Chondrocyte (in vitro differentiated cells): ENCODE measurements at regions not wholly inside any gene's neighbourhood (a gene's known extent, or its start where the extent isn't known, plus 50 kb on each side); places are given as distances from the start of the nearest gene placed in this dataset.

Experiments
- DNase-seq: peaks from one replicate; pipeline ENCODE4 v3.0.0; 2021; ENCODE audit warnings: mixed read lengths, low spot score
- H3K27ac Mint-ChIP-seq: one replicate; pipeline ENCODE4 v1.8.0; 2021; ENCODE audit warnings: mild to moderate bottlenecking, moderate library complexity, mixed read lengths; ENCODE audit not compliant: unreplicated experiment
- H3K27me3 Mint-ChIP-seq: 2 replicates; pipeline ENCODE4 v1.8.0; 2021; ENCODE audit warnings: low read depth, mixed read lengths
- H3K36me3 Mint-ChIP-seq: 2 replicates; pipeline ENCODE4 v1.8.0; 2021; ENCODE audit warnings: low read depth, mixed read lengths
- H3K4me1 Mint-ChIP-seq: 2 replicates; pipeline ENCODE4 v1.8.0; 2021; ENCODE audit warnings: low read depth, mild to moderate bottlenecking, mixed read lengths
- H3K4me3 Mint-ChIP-seq: one replicate; pipeline ENCODE4 v1.8.0; 2021; ENCODE audit warnings: mild to moderate bottlenecking, moderate library complexity, mixed read lengths; ENCODE audit not compliant: unreplicated experiment
- H3K9me3 Mint-ChIP-seq: 2 replicates; pipeline ENCODE4 v1.8.0; 2021; ENCODE audit warnings: low read depth, mixed read lengths
- TF ChIP-seq, protein P1 (sequence below): fragments of 200-600 bp; sonication (generic); IDR thresholded peaks from 2 replicates; pipeline ENCODE4 v1.5.0; 2021; ENCODE audit warnings: antibody characterized with exemption, mild to moderate bottlenecking, moderate library complexity

GRCh38 chr1:239954836-239955235 is 136.8 kb upstream of the FMN2 start:
- Mint-ChIP-seq H3K4me1 (no peaks in the 10 kb centered on the region), H3K9me3 (no peaks in the 10 kb centered on the region), H3K27ac (no peak overlapping the region), H3K27me3 (peaks cover 31% of the 10 kb centered on the region), H3K36me3 (no peaks in the 10 kb centered on the region), H3K4me3 (no peak overlapping the region)
- TF ChIP-seq, protein P1, sequence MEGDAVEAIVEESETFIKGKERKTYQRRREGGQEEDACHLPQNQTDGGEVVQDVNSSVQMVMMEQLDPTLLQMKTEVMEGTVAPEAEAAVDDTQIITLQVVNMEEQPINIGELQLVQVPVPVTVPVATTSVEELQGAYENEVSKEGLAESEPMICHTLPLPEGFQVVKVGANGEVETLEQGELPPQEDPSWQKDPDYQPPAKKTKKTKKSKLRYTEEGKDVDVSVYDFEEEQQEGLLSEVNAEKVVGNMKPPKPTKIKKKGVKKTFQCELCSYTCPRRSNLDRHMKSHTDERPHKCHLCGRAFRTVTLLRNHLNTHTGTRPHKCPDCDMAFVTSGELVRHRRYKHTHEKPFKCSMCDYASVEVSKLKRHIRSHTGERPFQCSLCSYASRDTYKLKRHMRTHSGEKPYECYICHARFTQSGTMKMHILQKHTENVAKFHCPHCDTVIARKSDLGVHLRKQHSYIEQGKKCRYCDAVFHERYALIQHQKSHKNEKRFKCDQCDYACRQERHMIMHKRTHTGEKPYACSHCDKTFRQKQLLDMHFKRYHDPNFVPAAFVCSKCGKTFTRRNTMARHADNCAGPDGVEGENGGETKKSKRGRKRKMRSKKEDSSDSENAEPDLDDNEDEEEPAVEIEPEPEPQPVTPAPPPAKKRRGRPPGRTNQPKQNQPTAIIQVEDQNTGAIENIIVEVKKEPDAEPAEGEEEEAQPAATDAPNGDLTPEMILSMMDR, result no peak
- DNase-seq, result no peak

DNA sequence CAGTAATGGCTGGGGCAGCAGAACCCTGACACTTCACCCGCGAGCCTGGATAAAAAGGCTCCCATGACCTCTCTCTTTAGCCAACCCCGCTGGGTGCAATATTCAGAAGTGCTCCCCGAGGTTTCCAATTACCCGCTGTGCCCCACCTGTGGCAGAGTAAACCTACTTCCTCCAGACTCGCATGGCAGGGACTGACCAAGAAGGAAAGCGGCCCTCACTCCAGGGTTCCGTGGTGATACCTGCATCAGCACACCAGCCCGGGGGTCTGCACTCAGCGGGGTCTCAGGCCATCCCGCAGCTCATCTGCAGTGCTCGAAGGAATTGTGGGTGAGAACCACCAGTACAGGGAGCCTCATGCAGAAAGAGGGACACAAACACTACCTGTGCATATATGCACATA is 136.3 kb upstream of the FMN2 start:
- no peak for DNase-seq
- Mint-ChIP-seq H3K36me3 (no peaks in the 10 kb centered on the region), H3K27me3 (peaks cover 36% of the 10 kb centered on the region), H3K4me3 (no peak overlapping the region), H3K4me1 (no peaks in the 10 kb centered on the region), H3K9me3 (no peaks in the 10 kb centered on the region), H3K27ac (no peak overlapping the region)
- TF ChIP-seq, protein P1, result no peak

DNA sequence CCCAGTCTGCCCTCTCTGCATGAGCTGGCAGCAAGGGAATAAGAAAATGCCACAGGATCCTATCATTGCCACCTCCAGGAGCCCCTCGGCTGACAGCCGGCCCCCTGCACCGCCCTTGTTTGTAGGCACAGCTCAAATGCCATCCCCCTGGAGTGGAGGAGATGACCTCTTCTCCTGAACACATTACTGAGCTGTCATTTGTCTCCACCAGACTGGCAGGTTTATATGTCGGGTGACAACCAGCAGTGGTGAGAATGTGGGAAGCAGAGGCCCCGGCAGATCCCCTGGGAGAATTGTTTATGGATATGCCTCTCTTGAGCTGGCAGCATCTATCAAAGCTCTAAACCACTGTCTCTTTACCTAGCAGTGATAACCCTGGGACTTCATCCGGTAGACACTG is 135.4 kb upstream of the FMN2 start:
- Mint-ChIP-seq H3K36me3 (no peaks in the 10 kb centered on the region), H3K4me1 (no peaks in the 10 kb centered on the region), H3K27me3 (peaks cover 39% of the 10 kb centered on the region), H3K9me3 (no peaks in the 10 kb centered on the region), H3K27ac (no peak overlapping the region), H3K4me3 (no peak overlapping the region)
- TF ChIP-seq, protein P1, result no peak
- no peak for DNase-seq

DNA sequence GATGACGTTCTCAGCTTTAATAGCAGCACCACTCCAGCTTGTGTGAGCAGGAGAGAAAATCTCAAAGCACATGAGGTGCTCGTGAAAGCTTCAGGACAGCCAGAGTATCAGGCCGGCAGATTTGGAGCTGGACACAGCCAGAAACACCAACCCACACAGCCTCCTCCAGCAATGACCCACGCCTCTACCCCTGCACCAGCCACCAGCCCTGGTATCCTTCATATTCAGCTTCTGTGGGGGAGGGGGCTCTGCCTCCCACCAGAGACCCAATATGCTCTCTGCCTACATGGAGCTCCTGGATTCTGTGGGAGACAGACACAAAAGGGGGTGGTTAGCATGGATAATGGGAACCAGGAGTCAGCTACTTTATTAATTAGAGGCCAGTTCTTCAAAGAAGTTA is 133.6 kb upstream of the FMN2 start:
- Mint-ChIP-seq H3K36me3 (no peaks in the 10 kb centered on the region), H3K27ac (no peak overlapping the region), H3K4me1 (no peaks in the 10 kb centered on the region), H3K4me3 (no peak overlapping the region), H3K27me3 (peaks cover 52% of the 10 kb centered on the region), H3K9me3 (no peaks in the 10 kb centered on the region)
- no peak for DNase-seq
- TF ChIP-seq, protein P1, result no peak

DNA sequence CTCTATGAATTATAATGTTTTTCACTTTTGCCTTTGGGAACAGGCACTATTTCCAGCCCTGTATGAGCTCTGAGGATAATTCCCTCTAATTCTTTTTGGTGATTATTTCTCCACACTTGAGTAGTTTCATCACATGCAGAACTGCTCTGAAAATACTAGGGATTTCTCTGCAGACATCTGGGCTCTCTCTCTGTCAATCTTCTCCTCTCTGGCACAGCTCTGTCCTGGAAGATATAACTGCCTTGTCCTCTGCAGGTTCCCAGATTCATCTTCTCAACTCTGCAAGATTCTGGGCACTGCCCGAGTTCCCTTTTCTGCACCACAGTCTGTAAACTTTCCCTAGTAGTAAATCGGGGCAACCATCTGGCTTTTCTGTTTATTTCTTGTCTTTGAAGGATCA is 131.3 kb upstream of the FMN2 start:
- TF ChIP-seq, protein P1, result no peak
- H3K27ac Mint-ChIP-seq, result no peak overlapping the region
- no peaks in the 10 kb centered on the region for H3K9me3 Mint-ChIP-seq
- H3K27me3 Mint-ChIP-seq, result peaks cover 65% of the 10 kb centered on the region
- H3K4me3 Mint-ChIP-seq, result no peak overlapping the region
- H3K4me1 Mint-ChIP-seq, result no peaks in the 10 kb centered on the region
- no peaks in the 10 kb centered on the region for H3K36me3 Mint-ChIP-seq
- no peak for DNase-seq
